Neural progenitor cell (in vitro differentiated cells): ENCODE measurements at regions not wholly inside any gene's neighbourhood (a gene's known extent, or its start where the extent isn't known, plus 50 kb on each side); places are given as distances from the start of the nearest gene placed in this dataset.

Experiments used
- DNase-seq: peaks from one replicate; pipeline ENCODE4 v3.0.0-alpha.2; 2016; ENCODE audit warnings: low spot score
- H2AFZ ChIP-seq: fragments of 200-600 bp; sonication (generic); replicated peaks from 2 replicates; pipeline ENCODE4 v1.6.1; 2016; ENCODE audit warnings: antibody characterized with exemption
- H3F3A ChIP-seq: fragments of 200-600 bp; sonication (generic); 2 replicates; pipeline ENCODE4 v1.6.1; 2016; ENCODE audit warnings: antibody characterized with exemption, low read depth
- H3K27ac ChIP-seq: fragments of 200-600 bp; sonication (generic); 2 replicates; pipeline ENCODE4 v1.5.1; 2016; ENCODE audit warnings: mild to moderate bottlenecking
- H3K27me3 ChIP-seq: fragments of 200-600 bp; sonication (generic); 2 replicates; pipeline ENCODE4 v1.6.1; 2016; ENCODE audit warnings: mild to moderate bottlenecking, moderate library complexity
- H3K36me3 ChIP-seq: fragments of 200-600 bp; sonication (generic); 2 replicates; pipeline ENCODE4 v1.5.1; 2016
- H3K4me1 ChIP-seq: fragments of 200-600 bp; sonication (generic); 2 replicates; pipeline ENCODE4 v1.6.1; 2016; ENCODE audit warnings: mixed run types
- H3K4me2 ChIP-seq: fragments of 200-600 bp; sonication (generic); 2 replicates; pipeline ENCODE4 v1.6.1; 2016
- H3K4me3 ChIP-seq: fragments of 200-600 bp; sonication (generic); 2 replicates; pipeline ENCODE4 v1.5.1; 2016
- H3K79me2 ChIP-seq: fragments of 200-600 bp; sonication (generic); 2 replicates; pipeline ENCODE4 v1.6.1; 2016; ENCODE audit warnings: low read depth
- H3K9ac ChIP-seq: fragments of 200-600 bp; sonication (generic); 2 replicates; pipeline ENCODE4 v1.6.1; 2016
- H3K9me3 ChIP-seq: fragments of 200-600 bp; sonication (generic); 2 replicates; pipeline ENCODE4 v1.5.1; 2016; ENCODE audit warnings: low read depth
- H4K20me1 ChIP-seq: fragments of 200-600 bp; sonication (generic); 2 replicates; pipeline ENCODE4 v1.6.1; 2016; ENCODE audit warnings: low read depth
- H3K27ac Mint-ChIP-seq: 3 replicates; pipeline ENCODE4 v1.8.0; 2021; ENCODE audit warnings: mixed read lengths
- H3K27me3 Mint-ChIP-seq: 2 replicates; pipeline ENCODE4 v1.8.0; 2022; ENCODE audit warnings: low read depth, mild to moderate bottlenecking, inconsistent platforms, moderate library complexity, mixed read lengths; ENCODE audit not compliant: insufficient read depth
- H3K36me3 Mint-ChIP-seq: 3 replicates; pipeline ENCODE4 v1.8.0; 2021; ENCODE audit warnings: mixed read lengths
- H3K4me1 Mint-ChIP-seq: 3 replicates; pipeline ENCODE4 v1.8.0; 2021; ENCODE audit warnings: mixed read lengths
- H3K4me3 Mint-ChIP-seq: 3 replicates; pipeline ENCODE4 v1.8.0; 2021; ENCODE audit warnings: mild to moderate bottlenecking, moderate library complexity, mixed read lengths
- H3K9me3 Mint-ChIP-seq: 3 replicates; pipeline ENCODE4 v1.8.0; 2020; ENCODE audit warnings: mixed read lengths
- EZH2 ChIP-seq: fragments of 200-600 bp; sonication (generic); IDR thresholded peaks from 2 replicates; pipeline ENCODE4 v1.6.1; 2017; ENCODE audit warnings: antibody characterized with exemption, mild to moderate bottlenecking, moderate library complexity
- EZH2phosphoT487 ChIP-seq: fragments of 200-600 bp; sonication (generic); IDR thresholded peaks from 2 replicates; pipeline ENCODE4 v1.6.1; 2017; ENCODE audit warnings: antibody characterized with exemption
- TF ChIP-seq, protein P1 (sequence below): fragments of 200-600 bp; sonication (generic); IDR thresholded peaks from 2 replicates; pipeline ENCODE4 v1.5.1; 2017; ENCODE audit warnings: antibody characterized with exemption, mild to moderate bottlenecking

- Histone ChIP-seq H2AFZ (no peak overlapping the region), H3K9ac (no peak overlapping the region), H3K27ac (no peak overlapping the region), H4K20me1 (no peaks in the 10 kb centered on the region), H3K36me3 (no peaks in the 10 kb centered on the region), H3K4me2 (no peak overlapping the region), H3K9me3 (no peaks in the 10 kb centered on the region), H3K79me2 (no peaks in the 10 kb centered on the region), H3K4me1 (no peaks in the 10 kb centered on the region), H3K4me3 (no peak overlapping the region), H3K27me3 (no peaks in the 10 kb centered on the region), H3F3A (no peaks in the 10 kb centered on the region)
- Mint-ChIP-seq H3K36me3 (no peaks in the 10 kb centered on the region), H3K27ac (no peak overlapping the region), H3K27me3 (peaks cover 9% of the 10 kb centered on the region), H3K4me3 (no peak overlapping the region), H3K9me3 (peaks cover 3% of the 10 kb centered on the region), H3K4me1 (peaks cover 22% of the 10 kb centered on the region)
- DNase-seq, result no peak
- TF ChIP-seq EZH2phosphoT487, result no peak
- no peak for TF ChIP-seq EZH2
- TF ChIP-seq, protein P1, sequence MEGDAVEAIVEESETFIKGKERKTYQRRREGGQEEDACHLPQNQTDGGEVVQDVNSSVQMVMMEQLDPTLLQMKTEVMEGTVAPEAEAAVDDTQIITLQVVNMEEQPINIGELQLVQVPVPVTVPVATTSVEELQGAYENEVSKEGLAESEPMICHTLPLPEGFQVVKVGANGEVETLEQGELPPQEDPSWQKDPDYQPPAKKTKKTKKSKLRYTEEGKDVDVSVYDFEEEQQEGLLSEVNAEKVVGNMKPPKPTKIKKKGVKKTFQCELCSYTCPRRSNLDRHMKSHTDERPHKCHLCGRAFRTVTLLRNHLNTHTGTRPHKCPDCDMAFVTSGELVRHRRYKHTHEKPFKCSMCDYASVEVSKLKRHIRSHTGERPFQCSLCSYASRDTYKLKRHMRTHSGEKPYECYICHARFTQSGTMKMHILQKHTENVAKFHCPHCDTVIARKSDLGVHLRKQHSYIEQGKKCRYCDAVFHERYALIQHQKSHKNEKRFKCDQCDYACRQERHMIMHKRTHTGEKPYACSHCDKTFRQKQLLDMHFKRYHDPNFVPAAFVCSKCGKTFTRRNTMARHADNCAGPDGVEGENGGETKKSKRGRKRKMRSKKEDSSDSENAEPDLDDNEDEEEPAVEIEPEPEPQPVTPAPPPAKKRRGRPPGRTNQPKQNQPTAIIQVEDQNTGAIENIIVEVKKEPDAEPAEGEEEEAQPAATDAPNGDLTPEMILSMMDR, result no peak
Observed at GRCh38 chr6:167705211-167705750, 121.4 kb upstream of the AFDN start.

- no peaks in the 10 kb centered on the region for H3K27me3 ChIP-seq
- TF ChIP-seq EZH2 (no peak), EZH2phosphoT487 (no peak)
- TF ChIP-seq, protein P1, result no peak
- no peak overlapping the region for H3K4me3 ChIP-seq
- no peaks in the 10 kb centered on the region for H3F3A ChIP-seq
- H3K4me1 ChIP-seq, result no peaks in the 10 kb centered on the region
- no peak overlapping the region for H2AFZ ChIP-seq
- H3K27ac Mint-ChIP-seq, result no peak overlapping the region
- no peaks in the 10 kb centered on the region for H3K9me3 ChIP-seq
- peaks cover 9% of the 10 kb centered on the region for H3K27me3 Mint-ChIP-seq
- no peaks in the 10 kb centered on the region for H3K36me3 ChIP-seq
- H3K27ac ChIP-seq, result no peak overlapping the region
- no peaks in the 10 kb centered on the region for H3K79me2 ChIP-seq
- no peak overlapping the region for H3K9ac ChIP-seq
- no peak for DNase-seq
- no peaks in the 10 kb centered on the region for H4K20me1 ChIP-seq
- no peak overlapping the region for H3K4me2 ChIP-seq
- H3K9me3 Mint-ChIP-seq, result peaks cover 3% of the 10 kb centered on the region
- H3K4me1 Mint-ChIP-seq, result peaks cover 30% of the 10 kb centered on the region
- no peaks in the 10 kb centered on the region for H3K36me3 Mint-ChIP-seq
- H3K4me3 Mint-ChIP-seq, result no peak overlapping the region
Observed at GRCh38 chr6:167706313-167707109, 120.2 kb upstream of the AFDN start.

DNA sequence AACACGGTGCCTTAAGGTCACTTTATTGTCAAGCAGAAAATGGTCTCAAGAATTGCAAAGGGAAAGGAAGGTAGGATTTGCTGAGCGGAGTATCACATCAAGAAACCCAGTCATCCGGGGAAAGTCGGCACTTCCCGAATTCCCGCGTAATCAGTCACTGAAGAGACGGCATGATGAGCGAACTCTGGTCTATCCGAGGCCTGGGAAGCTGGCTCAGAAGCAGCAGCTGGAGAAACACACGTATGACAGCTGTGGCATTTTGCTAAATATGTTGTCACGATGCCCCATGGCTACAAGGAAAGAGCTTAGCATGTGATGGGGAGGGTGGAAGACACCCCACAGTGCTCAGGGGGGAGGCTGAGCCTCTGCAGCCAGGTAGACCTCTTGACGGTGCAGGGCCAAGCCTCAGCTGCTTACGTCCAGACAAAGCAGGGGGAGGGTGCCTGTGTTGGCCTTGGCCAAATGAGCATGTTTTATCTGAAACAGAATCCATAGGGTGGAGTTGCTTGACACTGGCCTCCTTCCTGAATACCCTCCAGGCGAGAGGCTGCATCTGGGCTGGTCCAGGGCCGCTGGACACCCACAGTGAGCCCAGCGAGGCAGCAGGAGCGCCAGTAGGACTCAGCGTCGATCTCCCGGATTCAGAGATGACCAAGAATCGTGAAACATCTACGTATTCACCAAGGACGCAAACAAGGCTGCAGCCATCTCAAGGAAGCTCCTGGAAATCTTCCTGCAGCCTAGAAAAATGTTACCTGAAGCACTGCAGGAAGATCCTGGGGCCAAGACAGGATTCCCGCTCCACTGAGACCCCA is 118.8 kb upstream of the AFDN start:
- TF ChIP-seq EZH2phosphoT487 (no peak), EZH2 (no peak)
- TF ChIP-seq, protein P1, result no peak
- H3K36me3 ChIP-seq, result no peaks in the 10 kb centered on the region
- Mint-ChIP-seq H3K9me3 (peaks cover 3% of the 10 kb centered on the region), H3K4me1 (peaks cover 35% of the 10 kb centered on the region), H3K27ac (peak overlapping the region; percentile 72), H3K4me3 (no peak overlapping the region), H3K27me3 (peaks cover 9% of the 10 kb centered on the region), H3K36me3 (no peaks in the 10 kb centered on the region)
- no peaks in the 10 kb centered on the region for H3K4me1 ChIP-seq
- no peaks in the 10 kb centered on the region for H3K27me3 ChIP-seq
- no peak overlapping the region for H2AFZ ChIP-seq
- H4K20me1 ChIP-seq, result no peaks in the 10 kb centered on the region
- no peak overlapping the region for H3K27ac ChIP-seq
- DNase-seq, result no peak
- no peaks in the 10 kb centered on the region for H3K79me2 ChIP-seq
- no peak overlapping the region for H3K4me3 ChIP-seq
- H3F3A ChIP-seq, result no peaks in the 10 kb centered on the region
- H3K9ac ChIP-seq, result no peak overlapping the region
- H3K9me3 ChIP-seq, result no peaks in the 10 kb centered on the region
- no peak overlapping the region for H3K4me2 ChIP-seq
